NCI-H345 (cell line): ENCODE measurements at regions not wholly inside any gene's neighbourhood (a gene's known extent, or its start where the extent isn't known, plus 50 kb on each side); places are given as distances from the start of the nearest gene placed in this dataset.
"Not testable (repeated sequence)": the region's sequence is repeated elsewhere in the genome, so short reads cannot be mapped to it uniquely, and the experiment has no call there.

Experiments
- DNase-seq: peaks from one replicate; lab custom pipeline; 2025; lab: John Stamatoyannopoulos, UW

DNA sequence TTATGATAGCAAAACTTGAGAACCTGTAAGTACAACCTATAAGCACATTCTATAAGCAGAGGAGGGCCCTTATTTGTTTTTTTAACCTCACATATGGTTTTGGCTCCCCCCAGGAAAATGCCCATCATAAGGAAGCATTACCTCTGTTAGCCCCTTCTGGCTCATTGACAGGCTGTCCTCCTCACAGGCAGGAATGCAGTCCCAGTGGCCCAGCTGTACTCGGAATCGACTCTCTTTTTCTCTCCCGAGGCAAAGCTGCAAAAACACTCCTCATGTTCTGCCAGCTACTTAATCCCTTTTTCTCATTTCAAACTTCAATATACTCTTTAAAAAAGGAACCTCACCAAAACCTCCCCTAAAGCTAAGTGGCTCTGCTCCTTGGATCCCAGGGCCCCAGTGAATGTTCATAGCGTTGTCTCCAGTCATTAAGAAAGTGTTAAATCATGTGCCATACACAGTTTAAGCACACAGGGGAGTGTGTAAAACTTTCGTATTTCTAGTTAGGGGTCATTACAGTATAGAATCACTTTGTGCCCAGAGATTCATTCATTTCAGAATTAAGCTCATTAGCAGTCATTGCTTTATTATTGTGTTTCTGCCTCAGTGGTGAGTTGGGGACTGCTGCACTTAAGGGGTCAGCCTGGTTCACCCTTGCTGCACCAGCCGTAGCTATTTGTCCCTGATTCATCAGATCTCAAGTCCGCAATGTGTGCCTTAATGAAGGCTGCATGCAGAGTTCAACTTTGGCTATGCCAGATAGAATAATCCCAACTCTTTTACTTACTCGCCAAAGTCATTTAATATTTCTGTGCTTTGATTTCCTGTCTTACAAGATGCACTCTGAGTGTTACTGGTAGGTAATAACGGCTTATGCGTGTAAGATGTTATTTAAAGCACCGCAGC lies 57.6 kb downstream of the JRKL start:
- DNase-seq: no peak

DNA sequence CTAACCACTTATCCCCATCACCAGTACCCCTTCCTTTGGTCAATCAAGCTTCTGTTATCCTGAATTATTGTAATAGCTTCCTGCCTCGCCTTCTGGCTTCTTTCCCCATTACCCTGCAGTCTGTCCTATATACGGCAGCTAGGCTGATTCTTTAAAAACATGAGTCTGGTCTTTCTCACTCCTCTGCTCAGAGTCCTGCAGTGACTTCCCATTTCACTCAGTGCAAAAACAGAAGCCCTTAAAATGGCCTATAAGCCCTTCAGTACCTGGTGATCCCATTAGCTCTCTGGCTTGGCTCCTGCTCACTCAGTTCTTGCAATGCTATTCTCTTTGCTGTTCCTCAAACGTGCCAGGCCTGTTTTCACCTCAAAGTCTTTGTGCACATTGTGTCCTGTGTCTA lies 58.4 kb downstream of the JRKL start:
- no peak for DNase-seq

DNA sequence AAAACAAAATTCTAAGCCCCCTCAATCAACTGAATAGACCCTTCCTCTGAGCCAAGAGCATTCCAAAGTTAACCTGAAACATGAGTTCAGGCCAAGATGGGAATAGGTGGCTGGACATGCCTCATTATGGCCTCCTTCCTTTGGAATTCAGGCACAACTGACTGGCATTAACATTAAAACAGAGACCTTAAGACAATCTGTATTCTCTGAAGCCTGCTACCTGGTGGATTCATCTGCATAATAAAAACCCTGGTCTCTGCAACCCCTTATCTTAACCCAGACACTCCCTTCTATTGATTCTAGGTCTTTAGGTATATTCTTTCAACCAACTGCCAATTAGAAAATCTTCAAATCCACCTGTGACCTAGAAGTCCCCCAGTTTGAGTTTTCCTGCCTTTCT lies 66.3 kb downstream of the JRKL start:
- DNase-seq: no peak

DNA sequence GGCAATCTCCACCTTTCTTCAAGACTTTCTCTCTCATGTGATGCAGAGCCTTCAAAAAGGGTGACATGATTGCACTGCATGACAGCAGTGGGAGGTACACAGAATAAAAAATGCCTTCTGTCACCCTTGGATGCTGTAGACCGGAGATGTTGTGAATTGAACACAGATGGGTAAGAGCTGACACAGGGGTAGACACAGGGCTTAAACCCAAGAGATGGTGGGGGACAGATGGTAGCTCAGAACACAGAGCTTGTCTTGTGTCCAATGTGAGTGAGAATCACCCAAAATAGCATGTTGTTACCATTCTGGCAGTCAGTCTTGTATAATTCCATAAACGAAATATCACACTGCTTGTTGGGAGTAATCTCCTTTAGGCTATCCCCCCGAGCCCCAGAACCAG lies 69.9 kb downstream of the JRKL start:
- no peak for DNase-seq

DNA sequence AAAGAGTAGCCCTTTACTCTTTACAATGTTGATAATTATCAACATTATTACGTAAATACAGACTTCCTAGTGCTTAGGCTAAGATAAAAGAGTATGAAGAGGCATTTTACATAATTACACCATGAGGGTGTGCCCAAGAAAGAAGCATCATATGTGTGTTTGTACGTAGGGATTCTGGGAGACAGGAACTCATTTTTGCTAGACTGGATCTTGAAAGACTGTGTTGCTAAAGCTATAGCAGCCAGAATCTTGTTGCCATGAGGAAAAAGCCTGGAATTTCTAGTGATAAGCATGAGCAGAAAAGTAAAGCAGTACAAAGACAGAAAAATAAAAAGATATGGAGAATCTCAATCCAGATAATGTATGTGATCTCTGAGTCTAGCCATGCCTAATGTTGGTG lies 72.1 kb downstream of the JRKL start:
- DNase-seq: no peak

DNA sequence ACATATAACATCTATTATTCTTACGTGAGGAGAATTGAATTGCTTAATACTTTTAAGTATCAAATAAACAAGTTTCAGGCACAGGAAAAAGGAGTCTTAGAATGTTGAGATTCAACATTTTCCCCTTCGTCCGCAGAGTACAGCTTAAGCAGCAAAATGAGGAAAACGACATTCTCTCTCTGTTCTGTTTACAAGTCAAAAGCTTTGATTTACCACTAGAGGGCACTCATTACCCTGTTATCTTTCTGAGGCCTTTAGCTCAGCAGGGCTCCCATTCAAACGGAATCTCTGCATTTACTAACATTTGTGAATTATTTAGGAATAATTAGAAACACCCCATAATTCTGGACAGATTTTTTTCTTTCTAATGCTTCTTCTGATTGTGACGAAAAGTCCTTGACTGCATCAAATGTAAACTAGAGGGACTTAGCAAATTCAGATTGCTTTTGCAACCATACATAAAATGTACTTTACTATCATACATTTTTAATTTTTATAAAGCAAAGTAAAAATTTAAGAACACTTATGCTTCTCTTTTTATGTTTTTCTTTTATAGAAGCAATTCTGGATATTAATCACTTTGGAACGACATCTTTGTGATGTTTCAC lies 75.0 kb downstream of the JRKL start:
- peak; percentile 86 for DNase-seq

DNA sequence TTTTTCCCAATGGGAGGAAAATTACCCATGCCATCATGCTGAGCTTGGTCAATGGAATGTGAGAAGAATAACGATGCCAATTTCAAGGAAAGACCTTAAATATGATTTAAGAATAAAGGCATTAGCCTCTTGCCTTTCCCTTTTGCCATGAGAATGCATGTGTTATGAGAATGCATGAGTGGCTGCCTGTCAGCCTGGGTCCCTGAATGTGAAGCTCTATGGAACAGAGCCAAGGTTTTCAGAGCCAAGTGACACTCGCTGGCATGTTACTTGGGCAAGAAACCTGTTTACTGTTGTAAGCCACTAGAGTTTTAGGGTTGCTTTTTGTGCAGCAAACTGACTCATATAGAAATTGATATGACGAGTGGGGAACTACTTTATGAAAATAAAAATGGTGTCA lies 75.7 kb downstream of the JRKL start:
- peak; percentile 60 for DNase-seq

DNA sequence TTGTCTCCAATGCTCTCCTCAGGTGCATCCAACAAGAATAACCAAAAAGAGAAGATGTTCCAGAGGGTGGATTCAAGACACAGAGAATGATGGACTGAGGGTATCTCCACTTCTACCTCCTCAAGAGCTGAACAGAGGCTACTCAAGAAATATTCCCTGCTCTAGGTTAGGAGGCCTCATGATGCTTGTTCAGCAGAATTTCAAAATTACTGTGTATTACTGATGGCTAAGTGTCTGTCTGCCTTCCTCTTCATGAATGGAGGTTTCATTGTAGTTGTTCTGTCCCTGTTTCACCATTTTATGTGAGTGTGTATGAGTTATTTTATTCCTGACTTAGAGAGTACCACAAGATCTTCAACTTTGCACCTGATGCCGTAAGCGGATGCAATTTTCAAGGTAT lies 76.8 kb downstream of the JRKL start:
- DNase-seq: no peak

DNA sequence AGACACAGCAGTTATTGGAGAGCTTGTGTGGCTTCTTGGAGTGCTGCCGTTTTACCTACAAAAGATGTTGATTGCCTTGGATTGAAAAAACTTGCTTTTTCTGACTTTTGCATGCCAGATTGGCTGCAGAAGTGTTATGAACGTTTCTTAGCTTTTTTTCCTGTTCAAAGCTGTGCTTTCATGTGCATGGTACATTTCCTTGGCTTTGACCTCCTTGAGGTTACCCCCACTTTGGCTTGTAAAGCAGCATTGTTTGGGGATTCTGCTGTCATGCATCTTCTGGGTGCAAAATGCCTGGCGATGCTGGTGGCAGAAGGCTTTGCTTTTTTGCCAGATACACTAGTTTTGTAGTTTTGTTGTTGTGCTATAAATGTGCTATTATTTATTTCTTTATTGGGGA lies 80.0 kb downstream of the JRKL start:
- DNase-seq: no peak

DNA sequence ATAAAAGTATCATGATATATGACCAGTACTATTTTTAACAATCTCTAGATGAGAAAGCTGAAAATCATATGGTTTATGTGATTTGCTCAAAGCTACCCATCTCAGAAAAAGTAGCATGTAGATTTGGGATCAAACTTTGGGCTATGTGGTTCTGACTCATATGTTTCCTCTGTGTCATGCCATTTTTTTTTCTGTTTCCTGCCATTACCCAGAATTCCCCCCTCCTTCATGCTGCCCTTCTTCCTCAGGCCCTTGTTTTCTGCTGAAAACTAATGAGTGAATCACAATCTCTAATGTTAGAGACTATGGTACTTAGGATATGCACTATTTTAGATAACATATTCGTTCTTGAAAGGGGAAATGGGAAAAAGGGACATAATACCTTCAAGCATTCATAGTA lies 80.7 kb downstream of the JRKL start:
- DNase-seq: no peak

DNA sequence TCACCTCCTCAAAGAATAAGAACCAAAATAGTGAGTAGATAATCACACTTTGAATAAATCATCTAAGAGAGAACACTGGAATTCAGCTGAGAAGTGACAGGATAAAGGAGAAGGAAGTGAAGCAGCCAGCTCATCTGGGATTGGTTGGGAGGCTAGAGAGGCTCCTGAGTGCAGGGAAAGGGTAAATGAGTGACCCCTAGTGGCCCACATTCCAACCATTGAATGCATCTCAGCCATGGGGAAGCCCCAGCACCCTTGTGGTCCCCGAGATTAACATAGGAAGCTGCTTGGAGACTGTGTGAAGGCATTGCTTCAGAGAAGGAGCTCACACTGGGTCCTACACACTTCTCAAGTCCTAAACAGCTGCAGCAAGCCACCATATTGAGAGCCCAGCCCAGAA lies 82.3 kb downstream of the JRKL start:
- DNase-seq: no peak

DNA sequence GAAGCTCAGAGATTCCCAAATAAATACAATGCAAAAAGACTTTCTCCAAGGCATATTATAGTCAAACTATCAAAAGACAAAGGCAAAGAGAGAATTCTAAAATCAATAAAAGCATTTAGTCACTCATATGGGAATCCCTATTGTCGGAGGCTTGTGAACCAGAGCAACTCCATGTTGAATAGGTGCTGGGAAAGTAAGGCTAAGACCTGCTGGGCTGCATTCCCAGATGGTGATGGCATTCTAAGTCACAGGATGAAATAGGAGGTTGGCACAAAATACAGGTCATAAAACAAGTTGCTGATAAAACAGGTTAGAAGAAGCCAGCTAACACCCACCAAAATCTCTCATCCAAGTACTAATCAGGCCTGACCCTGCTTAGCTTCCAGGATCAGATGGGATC lies 84.5 kb downstream of the JRKL start:
- DNase-seq: no peak

DNA sequence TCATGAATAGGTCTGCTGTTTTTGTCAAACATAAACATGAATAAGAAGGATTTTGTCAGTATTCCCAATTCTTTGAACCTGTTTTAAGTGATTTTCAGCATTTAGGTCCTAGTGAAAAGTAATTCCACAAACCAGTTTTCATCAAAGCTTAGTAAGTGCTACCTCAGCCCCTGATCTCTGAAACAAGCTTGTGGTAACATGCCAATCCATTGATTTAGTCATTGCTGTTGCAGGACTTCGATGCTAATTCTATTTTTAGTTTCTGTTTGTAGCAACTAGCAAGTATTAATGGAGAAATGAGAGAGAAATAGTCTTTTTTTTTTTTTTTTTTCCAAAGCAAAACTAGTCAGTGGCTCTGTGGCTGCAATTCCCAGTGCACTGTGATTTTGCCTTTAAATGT lies 91.4 kb downstream of the JRKL start:
- DNase-seq: no peak

DNA sequence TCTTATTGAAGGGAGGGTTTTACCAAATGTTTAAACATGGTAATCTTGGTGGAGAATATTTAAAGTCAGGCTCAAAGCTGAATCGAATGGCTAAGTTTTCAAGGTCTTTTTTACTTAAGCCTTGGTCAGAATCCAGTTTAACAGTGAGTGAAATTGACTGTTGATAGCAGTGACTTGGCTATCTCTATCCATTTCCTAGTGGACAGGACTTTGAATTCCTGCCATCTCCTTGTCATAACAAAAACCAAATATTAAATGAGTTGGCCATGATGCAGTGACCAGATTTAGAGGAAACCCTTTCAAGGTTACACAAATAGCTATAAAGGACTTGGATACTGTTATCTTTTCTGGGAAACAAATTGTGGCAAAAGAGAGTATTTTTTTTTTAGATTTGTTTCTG lies 92.0 kb downstream of the JRKL start:
- no peak for DNase-seq

DNA sequence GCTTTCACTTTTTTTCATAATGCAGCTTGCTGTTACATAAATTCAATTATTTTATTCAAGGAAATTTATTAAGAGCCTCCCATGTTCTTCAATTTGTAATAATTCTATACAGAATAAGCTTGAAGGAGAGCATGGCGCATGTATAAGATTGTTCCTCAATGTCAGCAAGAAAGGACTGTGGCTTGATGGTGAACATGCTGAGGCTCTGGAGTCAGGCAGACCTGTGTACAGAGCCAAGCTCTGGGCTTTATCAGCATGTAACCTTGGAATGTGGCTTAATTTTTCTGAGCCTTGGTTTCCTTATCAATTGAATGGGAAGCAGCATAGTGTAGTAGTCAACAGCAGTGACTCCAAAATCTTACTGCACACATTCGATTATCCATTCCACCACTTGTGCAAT lies 92.4 kb downstream of the JRKL start:
- DNase-seq: no peak

DNA sequence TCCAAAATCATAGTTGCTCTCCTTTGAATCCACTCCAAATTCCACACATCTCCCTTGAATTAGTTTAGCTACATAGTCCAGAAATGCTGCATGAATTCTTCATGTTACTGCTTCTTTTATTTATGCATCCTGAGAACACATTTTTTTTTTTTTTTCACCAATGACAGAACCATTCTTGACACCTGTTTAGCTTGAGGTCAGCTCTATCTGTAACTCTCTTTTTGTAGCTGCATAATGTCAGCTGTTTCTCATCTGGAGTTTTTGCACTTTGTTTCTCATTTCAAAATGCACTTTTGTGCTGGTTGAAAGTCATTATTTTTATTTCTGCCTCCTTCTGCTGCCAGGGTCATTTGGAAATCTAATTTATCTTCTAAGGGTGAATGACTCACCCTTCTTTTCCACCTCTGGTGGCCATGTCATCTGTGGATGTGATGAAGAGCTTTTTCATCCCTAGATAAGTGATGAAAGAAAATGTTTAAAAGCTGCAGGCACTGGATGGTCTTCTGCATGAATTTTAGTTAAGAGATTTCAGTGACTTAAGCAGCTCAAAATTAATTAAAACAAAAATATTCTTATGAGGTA lies 93.7 kb downstream of the JRKL start:
- DNase-seq: no peak

DNA sequence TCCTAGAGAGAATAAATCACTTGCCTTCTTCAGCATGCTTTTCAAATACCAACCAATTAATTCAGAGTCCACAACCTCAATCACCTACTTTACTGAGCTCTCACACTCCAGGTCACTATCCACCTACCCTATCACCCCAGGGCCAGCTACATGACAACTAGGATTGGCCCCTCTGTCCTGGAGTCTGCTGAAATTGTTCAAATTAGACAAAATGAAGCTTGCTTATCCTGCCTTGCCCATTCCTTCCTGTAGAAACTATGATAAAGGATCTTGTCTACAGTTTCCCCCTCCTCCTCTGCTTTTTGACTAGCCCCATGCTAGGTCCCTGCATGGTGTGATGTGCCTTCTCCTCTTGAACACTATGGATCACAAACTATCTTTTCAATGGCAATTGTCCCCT lies 94.5 kb downstream of the JRKL start:
- no peak for DNase-seq

DNA sequence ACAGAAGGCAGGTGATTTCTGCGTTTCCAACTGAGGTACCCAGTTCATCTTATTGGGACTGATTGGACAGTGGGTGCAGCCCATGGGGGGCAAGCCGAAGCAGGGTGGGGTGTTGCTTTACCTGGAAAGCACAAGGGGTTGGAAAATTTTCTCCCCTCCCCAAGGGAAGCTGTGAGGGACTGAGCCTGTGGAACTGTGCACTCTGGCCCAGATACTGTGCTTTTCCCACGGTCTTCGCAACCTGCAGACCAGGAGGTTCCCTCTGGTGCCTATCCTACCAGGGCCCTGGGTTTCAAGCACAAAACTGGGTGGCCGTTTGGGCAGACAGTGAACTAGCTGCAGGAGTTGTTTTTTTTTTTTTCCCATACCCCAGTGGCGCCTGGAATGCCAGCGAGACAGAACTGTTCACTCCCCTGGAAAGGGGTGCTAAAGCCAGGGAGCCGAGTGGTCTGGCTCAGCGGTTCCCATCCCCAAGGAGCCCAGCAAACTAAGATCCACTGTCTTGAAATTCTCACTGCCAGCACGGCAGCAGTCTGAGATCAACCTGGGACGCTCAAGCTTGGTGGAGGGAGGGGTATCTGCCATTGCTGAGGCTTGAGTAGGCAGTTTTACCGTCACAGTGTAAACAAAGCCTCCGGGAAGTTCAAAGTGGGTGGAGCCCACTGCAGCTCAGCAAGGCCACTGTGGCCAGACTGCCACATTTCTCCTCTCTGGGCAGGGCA lies 97.2 kb downstream of the JRKL start:
- DNase-seq: peak; percentile 8

DNA sequence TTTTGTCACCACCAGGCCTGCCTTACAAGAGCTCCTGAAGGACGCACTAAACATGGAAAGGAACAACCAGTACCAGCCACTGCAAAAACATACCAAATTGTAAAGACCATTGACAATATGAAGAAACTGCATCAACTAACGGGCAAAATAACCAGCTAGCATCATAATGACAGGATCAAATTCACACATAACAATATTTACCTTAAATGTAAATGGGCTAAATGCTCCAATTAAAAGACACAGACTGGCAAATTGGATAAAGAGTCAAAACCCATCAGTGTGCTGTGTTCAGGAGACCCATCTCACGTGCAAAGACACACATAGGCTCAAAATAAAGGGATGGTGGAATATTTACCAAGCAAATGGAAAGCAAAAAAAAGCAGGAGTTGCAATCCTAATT lies 99.1 kb downstream of the JRKL start:
- DNase-seq: not testable (repeated sequence)

DNA sequence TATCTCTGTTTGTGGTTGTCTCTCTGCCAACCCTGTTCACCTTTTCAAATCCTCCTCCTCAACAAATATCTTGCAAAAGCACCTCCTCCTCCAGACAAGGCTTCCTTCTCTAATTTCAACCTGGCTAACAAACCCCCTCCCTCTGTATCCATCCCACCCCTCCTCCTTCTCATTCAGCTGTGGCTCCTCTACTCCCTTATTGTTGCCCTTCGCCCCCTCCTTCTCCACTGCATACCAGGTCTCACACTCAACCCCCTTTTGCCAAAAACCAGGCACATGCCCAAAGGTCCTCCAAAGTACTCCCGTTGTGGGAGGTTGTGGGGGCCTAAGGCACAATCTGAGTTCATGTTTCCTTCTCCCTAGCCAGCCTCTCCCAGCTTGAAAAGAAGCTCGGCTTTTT lies 110.6 kb downstream of the JRKL start:
- no peak for DNase-seq

DNA sequence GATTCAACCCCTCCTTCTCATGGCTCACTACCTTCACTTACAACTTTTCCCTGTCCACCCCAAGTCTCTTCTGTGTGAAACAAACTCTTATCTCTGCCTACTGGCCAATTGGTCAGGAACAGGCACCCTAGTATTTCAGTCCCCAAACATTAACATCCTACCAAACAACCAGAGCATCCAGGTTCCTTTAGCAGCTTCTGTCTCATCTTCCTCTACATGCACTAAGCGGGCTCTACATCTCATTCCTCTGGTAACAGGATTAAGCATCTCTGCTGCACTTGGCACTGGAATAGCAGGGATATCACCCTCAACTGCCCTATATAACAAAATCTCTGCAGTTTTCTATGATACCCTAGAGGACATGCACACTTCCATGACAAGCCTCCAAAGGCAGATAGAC lies 116.2 kb downstream of the JRKL start:
- no peak for DNase-seq

DNA sequence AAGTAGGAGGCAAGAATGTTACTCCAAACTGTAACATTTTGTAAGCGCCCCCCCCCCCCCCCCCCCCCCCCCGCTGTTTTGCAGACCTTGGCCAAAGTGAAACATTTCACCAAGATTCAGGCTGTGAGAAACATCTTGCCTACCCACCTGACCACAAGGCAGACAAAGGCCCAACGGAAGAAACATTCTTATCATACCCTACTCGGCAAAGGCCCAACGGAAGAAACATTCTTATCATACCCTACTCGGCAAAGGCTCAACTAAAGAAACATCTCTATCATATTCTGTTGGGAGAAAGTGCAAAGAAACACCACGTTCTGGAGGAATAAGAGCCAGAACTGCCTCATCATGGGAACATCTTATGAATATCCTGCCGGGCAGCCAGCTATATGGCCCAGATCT lies 117.1 kb downstream of the JRKL start:
- DNase-seq: no peak

DNA sequence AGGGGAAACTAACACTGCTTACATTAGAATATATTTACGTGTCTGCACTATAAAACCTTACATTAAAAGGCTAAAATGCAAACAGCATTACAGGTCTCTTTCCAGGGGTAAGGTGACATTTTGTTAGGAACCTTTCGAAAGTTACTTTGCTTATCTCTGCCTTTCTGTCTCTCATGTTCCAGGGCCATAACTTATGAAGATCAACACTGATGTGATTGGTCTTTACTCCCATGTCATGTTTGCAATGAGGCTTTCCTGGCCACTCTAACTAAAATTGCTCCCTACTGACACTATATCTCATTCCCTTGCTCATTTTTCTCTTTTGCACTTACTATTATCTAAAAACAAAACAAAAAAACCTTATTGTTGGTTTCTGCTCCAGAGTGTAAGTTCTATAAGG lies 119.0 kb downstream of the JRKL start:
- no peak for DNase-seq
